CD4-positive, CD25-positive, alpha-beta regulatory T cell (primary cell): ENCODE measurements at regions not wholly inside any gene's neighbourhood (a gene's known extent, or its start where the extent isn't known, plus 50 kb on each side); places are given as distances from the start of the nearest gene placed in this dataset.

Source experiments
- ATAC-seq, 2 donors: fragments of 150-1000 bp; cut with Tn5 transposase; one replicate each; pipeline ENCODE4 v1.10.0; 2021; ENCODE audit warnings: low read depth in 2 of 2, moderate number of reproducible peaks in 2 of 2, moderate library complexity in 1 of 2
- DNase-seq, 3 donors: peaks; one replicate each; pipeline versions ENCODE4 v3.0.0 to v3.0.0-alpha.2; 2012 to 2022; ENCODE audit warnings: mixed read lengths in 1 of 3
- H3K27ac ChIP-seq: one replicate; pipeline ENCODE4 v1.7.0; 2013; ENCODE audit warnings: mild to moderate bottlenecking, low read length; ENCODE audit not compliant: insufficient read depth, poor library complexity, severe bottlenecking
- H3K27me3 ChIP-seq: one replicate; pipeline ENCODE4 v1.7.0; 2013; ENCODE audit warnings: low read length; ENCODE audit not compliant: control insufficient read depth, insufficient read depth
- H3K36me3 ChIP-seq: one replicate; pipeline ENCODE4 v1.7.0; 2013; ENCODE audit warnings: mild to moderate bottlenecking, low read length, moderate library complexity; ENCODE audit not compliant: control insufficient read depth, insufficient read depth
- H3K4me1 ChIP-seq: 2 replicates; pipeline ENCODE4 v1.7.0; 2013; ENCODE audit warnings: mild to moderate bottlenecking, low read length; ENCODE audit not compliant: insufficient read depth, control insufficient read depth, poor library complexity, severe bottlenecking
- H3K4me3 ChIP-seq: one replicate; pipeline ENCODE4 v1.7.0; 2013; ENCODE audit warnings: low read depth, mild to moderate bottlenecking, low read length, moderate library complexity
- H3K9me3 ChIP-seq, 2 experiments: 1 replicate in 1 of 2; 2 replicates in 1 of 2; pipeline ENCODE4 v1.7.0; 2013; ENCODE audit warnings: low read length in 2 of 2, mild to moderate bottlenecking in 1 of 2, moderate library complexity in 1 of 2; ENCODE audit not compliant: control insufficient read depth in 2 of 2
- H3K27ac Mint-ChIP-seq, 3 donors: one replicate each; pipeline ENCODE4 v1.8.0; 2020 to 2022; ENCODE audit warnings: mild to moderate bottlenecking in 3 of 3, mixed read lengths in 3 of 3, moderate library complexity in 2 of 3
- H3K27me3 Mint-ChIP-seq: one replicate; pipeline ENCODE4 v1.8.0; 2022; ENCODE audit warnings: mild to moderate bottlenecking, mixed read lengths
- H3K36me3 Mint-ChIP-seq: one replicate; pipeline ENCODE4 v1.8.0; 2020; ENCODE audit warnings: mixed read lengths
- H3K4me1 Mint-ChIP-seq, 4 donors: one replicate each; pipeline ENCODE4 v1.8.0; 2020 to 2022; ENCODE audit warnings: mixed read lengths in 4 of 4, mild to moderate bottlenecking in 1 of 4
- H3K4me3 Mint-ChIP-seq, 4 donors: one replicate each; pipeline ENCODE4 v1.8.0; 2020 to 2022; ENCODE audit warnings: mild to moderate bottlenecking in 4 of 4, mixed read lengths in 4 of 4, moderate library complexity in 3 of 4
- H3K9me3 Mint-ChIP-seq, 7 donors: one replicate each; pipeline ENCODE4 v1.8.0; 2020 to 2022; ENCODE audit warnings: mixed read lengths in 7 of 7, mild to moderate bottlenecking in 3 of 7, moderate library complexity in 2 of 7

- Histone ChIP-seq H3K36me3 (no peaks in the 10 kb centered on the region), H3K27me3 (no peaks in the 10 kb centered on the region), H3K4me3 (no peak overlapping the region), H3K9me3 (no peaks in the 10 kb centered on the region), H3K4me1 (no peaks in the 10 kb centered on the region), H3K27ac (no peak overlapping the region)
- no peak for ATAC-seq
- H3K27ac Mint-ChIP-seq, result no peak overlapping the region
- no peak overlapping the region for H3K4me3 Mint-ChIP-seq
- H3K27me3 Mint-ChIP-seq, result no peaks in the 10 kb centered on the region
- no peak for DNase-seq
- H3K4me1 Mint-ChIP-seq, result no peaks in the 10 kb centered on the region
- H3K36me3 Mint-ChIP-seq, result no peaks in the 10 kb centered on the region
- no peaks in the 10 kb centered on the region for H3K9me3 Mint-ChIP-seq
Observed at GRCh38 chr11:104525416-104525815, 361.5 kb upstream of the PDGFD start.

- H3K9me3 ChIP-seq, result no peaks in the 10 kb centered on the region
- Mint-ChIP-seq H3K27me3 (no peaks in the 10 kb centered on the region), H3K36me3 (no peaks in the 10 kb centered on the region), H3K9me3 (no peaks in the 10 kb centered on the region), H3K27ac (no peak overlapping the region), H3K4me1 (no peaks in the 10 kb centered on the region), H3K4me3 (no peak overlapping the region)
- H3K4me3 ChIP-seq, result no peak overlapping the region
- no peak overlapping the region for H3K27ac ChIP-seq
- no peaks in the 10 kb centered on the region for H3K36me3 ChIP-seq
- no peak for ATAC-seq
- H3K4me1 ChIP-seq, result no peaks in the 10 kb centered on the region
- peaks cover under 1% of the 10 kb centered on the region for H3K27me3 ChIP-seq
- no peak for DNase-seq
Observed at GRCh38 chr11:104524254-104524653, 360.3 kb upstream of the PDGFD start.

- H3K4me1 Mint-ChIP-seq, result no peaks in the 10 kb centered on the region
- Histone ChIP-seq H3K27ac (no peak overlapping the region), H3K27me3 (peaks cover 3% of the 10 kb centered on the region), H3K4me3 (no peak overlapping the region), H3K4me1 (no peaks in the 10 kb centered on the region), H3K36me3 (no peaks in the 10 kb centered on the region), H3K9me3 (no peaks in the 10 kb centered on the region)
- ATAC-seq (no peak), DNase-seq (no peak)
- H3K9me3 Mint-ChIP-seq, result no peaks in the 10 kb centered on the region
- no peak overlapping the region for H3K27ac Mint-ChIP-seq
- no peaks in the 10 kb centered on the region for H3K36me3 Mint-ChIP-seq
- no peak overlapping the region for H3K4me3 Mint-ChIP-seq
- no peaks in the 10 kb centered on the region for H3K27me3 Mint-ChIP-seq
Observed at GRCh38 chr11:104523611-104524010, 359.7 kb upstream of the PDGFD start.

GRCh38 chr11:104522650-104523049, 358.7 kb upstream of the PDGFD start:
- H3K4me3 ChIP-seq, result no peak overlapping the region
- no peak for DNase-seq
- peaks cover 3% of the 10 kb centered on the region for H3K27me3 ChIP-seq
- no peaks in the 10 kb centered on the region for H3K9me3 Mint-ChIP-seq
- no peaks in the 10 kb centered on the region for H3K27me3 Mint-ChIP-seq
- no peaks in the 10 kb centered on the region for H3K9me3 ChIP-seq
- no peaks in the 10 kb centered on the region for H3K4me1 Mint-ChIP-seq
- ATAC-seq, result no peak
- no peak overlapping the region for H3K27ac ChIP-seq
- no peaks in the 10 kb centered on the region for H3K36me3 ChIP-seq
- H3K27ac Mint-ChIP-seq, result no peak overlapping the region
- H3K36me3 Mint-ChIP-seq, result no peaks in the 10 kb centered on the region
- H3K4me3 Mint-ChIP-seq, result no peak overlapping the region
- no peaks in the 10 kb centered on the region for H3K4me1 ChIP-seq

- H3K36me3 Mint-ChIP-seq, result no peaks in the 10 kb centered on the region
- H3K4me3 ChIP-seq, result no peak overlapping the region
- H3K4me3 Mint-ChIP-seq, result no peak overlapping the region
- no peaks in the 10 kb centered on the region for H3K4me1 ChIP-seq
- no peaks in the 10 kb centered on the region for H3K27me3 Mint-ChIP-seq
- DNase-seq (no peak), ATAC-seq (no peak)
- H3K36me3 ChIP-seq, result no peaks in the 10 kb centered on the region
- peaks cover 3% of the 10 kb centered on the region for H3K27me3 ChIP-seq
- no peak overlapping the region for H3K27ac Mint-ChIP-seq
- H3K4me1 Mint-ChIP-seq, result no peaks in the 10 kb centered on the region
- H3K27ac ChIP-seq, result no peak overlapping the region
- no peaks in the 10 kb centered on the region for H3K9me3 Mint-ChIP-seq
- H3K9me3 ChIP-seq, result no peaks in the 10 kb centered on the region
Observed at GRCh38 chr11:104522123-104522522, 358.2 kb upstream of the PDGFD start.

- H3K27ac Mint-ChIP-seq, result no peak overlapping the region
- Histone ChIP-seq H3K27me3 (no peaks in the 10 kb centered on the region), H3K36me3 (no peaks in the 10 kb centered on the region), H3K9me3 (no peaks in the 10 kb centered on the region), H3K4me3 (no peak overlapping the region), H3K27ac (no peak overlapping the region), H3K4me1 (no peaks in the 10 kb centered on the region)
- no peak for ATAC-seq
- H3K36me3 Mint-ChIP-seq, result no peaks in the 10 kb centered on the region
- no peaks in the 10 kb centered on the region for H3K4me1 Mint-ChIP-seq
- H3K4me3 Mint-ChIP-seq, result no peak overlapping the region
- H3K27me3 Mint-ChIP-seq, result no peaks in the 10 kb centered on the region
- DNase-seq, result no peak
- peaks cover 0 to 2% (median 0%) of the 10 kb centered on the region in 7 donors for H3K9me3 Mint-ChIP-seq
Observed at GRCh38 chr11:104510169-104510568, 346.2 kb upstream of the PDGFD start.

GRCh38 chr11:104490182-104490581, 326.2 kb upstream of the PDGFD start:
- Mint-ChIP-seq H3K27me3 (no peaks in the 10 kb centered on the region), H3K36me3 (no peaks in the 10 kb centered on the region), H3K9me3 (peaks cover 2 to 27% (median 14%) of the 10 kb centered on the region in 7 donors), H3K4me1 (no peaks in the 10 kb centered on the region), H3K27ac (no peak overlapping the region), H3K4me3 (no peak overlapping the region)
- Histone ChIP-seq H3K27me3 (no peaks in the 10 kb centered on the region), H3K4me1 (no peaks in the 10 kb centered on the region), H3K27ac (no peak overlapping the region), H3K9me3 (peaks cover 13 to 19% of the 10 kb centered on the region in 2 experiments), H3K36me3 (no peaks in the 10 kb centered on the region), H3K4me3 (no peak overlapping the region)
- DNase-seq (no peak), ATAC-seq (no peak)

GRCh38 chr11:104488561-104488960, 324.6 kb upstream of the PDGFD start:
- peaks cover 2 to 27% (median 14%) of the 10 kb centered on the region in 7 donors for H3K9me3 Mint-ChIP-seq
- Histone ChIP-seq H3K4me3 (no peak overlapping the region), H3K9me3 (peaks cover 13 to 19% of the 10 kb centered on the region in 2 experiments), H3K27me3 (no peaks in the 10 kb centered on the region), H3K27ac (no peak overlapping the region), H3K4me1 (no peaks in the 10 kb centered on the region), H3K36me3 (no peaks in the 10 kb centered on the region)
- H3K4me3 Mint-ChIP-seq, result no peak overlapping the region
- H3K4me1 Mint-ChIP-seq, result no peaks in the 10 kb centered on the region
- H3K27me3 Mint-ChIP-seq, result no peaks in the 10 kb centered on the region
- no peak for DNase-seq
- no peak overlapping the region for H3K27ac Mint-ChIP-seq
- no peak for ATAC-seq
- H3K36me3 Mint-ChIP-seq, result no peaks in the 10 kb centered on the region
